NCI-H1436 (cell line): ENCODE measurements at regions not wholly inside any gene's neighbourhood (a gene's known extent, or its start where the extent isn't known, plus 50 kb on each side); places are given as distances from the start of the nearest gene placed in this dataset.

Experiments used
- DNase-seq: peaks from one replicate; lab custom pipeline; 2025; lab: John Stamatoyannopoulos, UW

- no peak for DNase-seq
Measured at GRCh38 chr3:99366663-99367429, 271.5 kb upstream of the COL8A1 start.

GRCh38 chr3:99365979-99366378, 272.4 kb upstream of the COL8A1 start:
- DNase-seq, result no peak

GRCh38 chr3:99365396-99365795, 273.0 kb upstream of the COL8A1 start:
- no peak for DNase-seq

- no peak for DNase-seq
Measured at GRCh38 chr3:99357131-99357530, 281.3 kb upstream of the COL8A1 start.

GRCh38 chr3:99356696-99357095, 281.7 kb upstream of the COL8A1 start:
- DNase-seq, result no peak

GRCh38 chr3:99355465-99355864, 282.9 kb upstream of the COL8A1 start:
- no peak for DNase-seq

- DNase-seq, result no peak
Measured at GRCh38 chr3:99352811-99353210, 285.6 kb upstream of the COL8A1 start.

GRCh38 chr3:99351122-99351521, 287.3 kb upstream of the COL8A1 start:
- no peak for DNase-seq

GRCh38 chr3:99348451-99348850, 289.9 kb upstream of the COL8A1 start:
- DNase-seq, result no peak

GRCh38 chr3:99344216-99344615, 294.2 kb upstream of the COL8A1 start:
- no peak for DNase-seq

GRCh38 chr3:99342383-99342782, 296.0 kb upstream of the COL8A1 start:
- no peak for DNase-seq

- DNase-seq, result no peak
Measured at GRCh38 chr3:99339222-99339621, 299.2 kb upstream of the COL8A1 start.

GRCh38 chr3:99332718-99333117, 305.7 kb upstream of the COL8A1 start:
- no peak for DNase-seq

GRCh38 chr3:99332276-99332675, 306.1 kb upstream of the COL8A1 start:
- DNase-seq, result no peak

- DNase-seq, result no peak
Measured at GRCh38 chr3:99330924-99331532, 307.4 kb upstream of the COL8A1 start.

GRCh38 chr3:99330281-99330680, 308.1 kb upstream of the COL8A1 start:
- DNase-seq, result no peak

- no peak for DNase-seq
Measured at GRCh38 chr3:99325402-99325801, 313.0 kb upstream of the COL8A1 start.

GRCh38 chr3:99324636-99325203, 313.7 kb upstream of the COL8A1 start:
- DNase-seq, result no peak

GRCh38 chr3:99323940-99324339, 314.5 kb upstream of the COL8A1 start:
- DNase-seq, result no peak

- DNase-seq, result no peak
Measured at GRCh38 chr3:99322551-99322950, 315.8 kb upstream of the COL8A1 start.

GRCh38 chr3:99321261-99321660, 317.1 kb upstream of the COL8A1 start:
- DNase-seq, result no peak

GRCh38 chr3:99319961-99320360, 318.4 kb upstream of the COL8A1 start:
- no peak for DNase-seq

GRCh38 chr3:99319450-99319849, 318.9 kb upstream of the COL8A1 start:
- no peak for DNase-seq

- no peak for DNase-seq
Measured at GRCh38 chr3:99317201-99317600, 321.2 kb upstream of the COL8A1 start.
